Common myeloid progenitor, CD34-positive (primary cell): ENCODE measurements at regions not wholly inside any gene's neighbourhood (a gene's known extent, or its start where the extent isn't known, plus 50 kb on each side); places are given as distances from the start of the nearest gene placed in this dataset.

Source experiments
- CTCF ChIA-PET: fragments of 350-600 bp; sonication (Branson Sonifier 250); formaldehyde crosslinking; loops from one replicate; lab custom pipeline; 2021; ENCODE audit warnings: antibody characterized with exemption; lab: Charles Lee
- POLR2A ChIA-PET: fragments of 350-600 bp; sonication (Branson Sonifier 250); formaldehyde crosslinking; loops from one replicate; lab custom pipeline; 2021; ENCODE audit warnings: antibody characterized with exemption; lab: Charles Lee
- DNase-seq, 3 donors: peaks; one replicate each; pipeline versions ENCODE4 v3.0.0 to v3.0.0-alpha.2; 2013
- H3K27ac ChIP-seq, 2 experiments: 1 replicate in 1 of 2; 2 replicates in 1 of 2; pipeline ENCODE4 v1.7.0; 2013; ENCODE audit warnings: inconsistent platforms in 2 of 2, low read length in 2 of 2, mild to moderate bottlenecking in 2 of 2, low read depth in 1 of 2, moderate library complexity in 1 of 2; ENCODE audit not compliant: severe bottlenecking in 2 of 2, insufficient read depth in 1 of 2, poor library complexity in 1 of 2
- H3K27me3 ChIP-seq, 5 experiments: replicated peaks in 2 of 5; 1 replicate in 3 of 5; 2 replicates in 2 of 5; pipeline versions ENCODE4 v1.6.1 to v1.7.0; 2013; ENCODE audit warnings: low read length in 4 of 5, mild to moderate bottlenecking in 2 of 5, moderate library complexity in 2 of 5, inconsistent platforms in 1 of 5; ENCODE audit not compliant: insufficient read depth in 5 of 5, control insufficient read depth in 4 of 5
- H3K36me3 ChIP-seq, 4 experiments: 1 replicate in 2 of 4; 2 replicates in 2 of 4; pipeline versions ENCODE4 v1.6.1 to v1.7.0; 2013; ENCODE audit warnings: low read length in 3 of 4, control low read depth in 1 of 4, mild to moderate bottlenecking in 1 of 4; ENCODE audit not compliant: control insufficient read depth in 4 of 4, insufficient read depth in 4 of 4
- H3K4me1 ChIP-seq, 4 experiments: 1 replicate in 3 of 4; 2 replicates in 1 of 4; pipeline versions ENCODE4 v1.6.1 to v1.7.1; 2013; ENCODE audit warnings: low read length in 3 of 4, mild to moderate bottlenecking in 3 of 4, control low read depth in 1 of 4, inconsistent platforms in 1 of 4, moderate library complexity in 1 of 4; ENCODE audit not compliant: control insufficient read depth in 4 of 4, insufficient read depth in 4 of 4; ENCODE audit errors: control extremely low read depth in 1 of 4
- H3K4me3 ChIP-seq, 7 experiments: 1 replicate in 4 of 7; 2 replicates in 3 of 7; pipeline versions ENCODE4 v1.5.1 to v1.7.0; 2013; ENCODE audit warnings: mild to moderate bottlenecking in 7 of 7, low read length in 6 of 7, moderate library complexity in 6 of 7, inconsistent platforms in 2 of 7, low read depth in 2 of 7, control low read depth in 1 of 7; ENCODE audit not compliant: insufficient read depth in 4 of 7, control insufficient read depth in 1 of 7; ENCODE audit errors: extremely low read depth in 1 of 7
- H3K9me3 ChIP-seq, 5 experiments: 1 replicate in 4 of 5; 2 replicates in 1 of 5; pipeline versions ENCODE4 v1.6.1 to v1.7.1; 2013; ENCODE audit warnings: low read length in 4 of 5, mild to moderate bottlenecking in 2 of 5, inconsistent platforms in 1 of 5, low read depth in 1 of 5, moderate library complexity in 1 of 5; ENCODE audit not compliant: control insufficient read depth in 4 of 5, insufficient read depth in 2 of 5; ENCODE audit errors: control extremely low read depth in 1 of 5
- WGBS: methylation state at CpG from one replicate; pipeline ENCODE4 v1.1.5; 2013; ENCODE audit not compliant: insufficient coverage; 5-methylcytosine and 5-hydroxymethylcytosine counted together

DNA sequence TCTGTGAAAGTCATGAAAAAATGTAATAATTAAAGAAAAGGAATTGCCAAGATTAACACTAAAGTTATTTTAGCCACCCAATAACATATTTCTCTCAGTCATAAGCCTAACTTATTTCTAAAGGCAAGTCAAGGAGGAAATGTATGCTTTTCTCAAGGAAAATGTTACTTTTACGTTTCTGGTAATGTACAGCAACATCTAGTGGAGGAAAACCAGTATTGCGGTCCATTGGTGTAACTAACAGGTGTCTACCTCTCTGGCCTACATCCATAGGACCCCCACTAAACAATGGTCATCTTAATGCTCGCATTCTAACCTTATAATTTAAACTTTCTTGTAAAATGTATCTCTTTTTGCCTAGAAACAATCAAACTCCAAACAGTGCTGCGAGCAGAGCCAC is 437.5 kb downstream of the KIF20B start:
- ChIA-PET CTCF (no interaction called here), POLR2A (no interaction called here)
- Histone ChIP-seq H3K4me3 (no peak overlapping the region), H3K27ac (no peak overlapping the region), H3K4me1 (no peaks in the 10 kb centered on the region), H3K9me3 (peaks cover 0 to 40% (median 28%) of the 10 kb centered on the region in 5 experiments), H3K36me3 (no peaks in the 10 kb centered on the region), H3K27me3 (no peaks in the 10 kb centered on the region)
- DNase-seq = no peak
- WGBS = 90% methylated on average over 2 of the region's 4 CpGs

DNA sequence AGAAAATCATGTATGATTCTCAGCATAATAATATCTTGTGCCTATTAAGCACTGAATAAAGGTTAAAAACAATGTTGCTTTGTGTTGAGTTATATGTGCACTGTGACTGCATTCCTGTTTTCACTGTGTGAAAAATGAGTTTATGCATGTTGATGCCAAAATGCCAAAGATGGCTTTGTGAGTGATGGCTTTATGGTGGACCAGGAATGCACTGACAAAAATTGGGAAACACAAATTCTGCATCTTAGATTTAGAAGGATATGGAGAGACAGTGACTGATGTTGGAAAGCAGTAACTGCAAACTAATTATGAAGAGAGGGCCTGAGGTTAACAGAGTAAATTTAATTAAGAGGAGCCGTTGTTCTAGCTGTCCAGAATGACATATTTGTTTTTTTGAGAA is 440.4 kb downstream of the KIF20B start:
- Histone ChIP-seq H3K4me1 (no peaks in the 10 kb centered on the region), H3K27me3 (no peaks in the 10 kb centered on the region), H3K36me3 (no peaks in the 10 kb centered on the region), H3K4me3 (no peak overlapping the region), H3K27ac (no peak overlapping the region), H3K9me3 (peaks cover 0 to 24% (median 12%) of the 10 kb centered on the region in 5 experiments)
- ChIA-PET POLR2A (no interaction called here), CTCF (no interaction called here)
- DNase-seq = no peak
- 75% methylated on average over 1 of the region's 1 CpG for WGBS

DNA sequence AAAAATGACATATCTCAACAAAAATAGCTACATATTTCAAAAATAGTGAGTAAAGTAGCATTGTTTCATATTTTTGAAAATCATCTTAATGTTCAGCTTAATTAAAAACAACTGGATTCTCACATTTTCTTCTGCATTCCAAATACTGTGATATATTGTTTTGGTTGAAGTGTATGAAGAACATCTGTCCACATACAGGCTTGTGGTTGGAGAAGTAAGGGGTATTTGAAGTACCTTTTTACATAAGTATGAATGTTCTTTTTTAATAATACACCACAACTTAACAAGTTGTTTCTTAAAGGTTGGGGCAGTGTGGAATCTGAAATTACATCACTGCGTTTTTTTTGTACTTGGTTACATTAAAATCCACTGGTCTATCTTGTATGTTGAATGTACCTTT is 442.5 kb downstream of the KIF20B start:
- Histone ChIP-seq H3K36me3 (no peaks in the 10 kb centered on the region), H3K4me3 (no peak overlapping the region), H3K27ac (no peak overlapping the region), H3K4me1 (no peaks in the 10 kb centered on the region), H3K27me3 (no peaks in the 10 kb centered on the region), H3K9me3 (peaks cover 0 to 10% (median 0%) of the 10 kb centered on the region in 5 experiments)
- DNase-seq = no peak
- ChIA-PET POLR2A (no interaction called here), CTCF (interaction anchor here (1.1 kb wide), 1 partner anchor 9 kb away, joined by 4 read pairs; no protein-coding TSS in a partner anchor)
- WGBS = no CpG with 5 or more reads among the region's 1 CpG

DNA sequence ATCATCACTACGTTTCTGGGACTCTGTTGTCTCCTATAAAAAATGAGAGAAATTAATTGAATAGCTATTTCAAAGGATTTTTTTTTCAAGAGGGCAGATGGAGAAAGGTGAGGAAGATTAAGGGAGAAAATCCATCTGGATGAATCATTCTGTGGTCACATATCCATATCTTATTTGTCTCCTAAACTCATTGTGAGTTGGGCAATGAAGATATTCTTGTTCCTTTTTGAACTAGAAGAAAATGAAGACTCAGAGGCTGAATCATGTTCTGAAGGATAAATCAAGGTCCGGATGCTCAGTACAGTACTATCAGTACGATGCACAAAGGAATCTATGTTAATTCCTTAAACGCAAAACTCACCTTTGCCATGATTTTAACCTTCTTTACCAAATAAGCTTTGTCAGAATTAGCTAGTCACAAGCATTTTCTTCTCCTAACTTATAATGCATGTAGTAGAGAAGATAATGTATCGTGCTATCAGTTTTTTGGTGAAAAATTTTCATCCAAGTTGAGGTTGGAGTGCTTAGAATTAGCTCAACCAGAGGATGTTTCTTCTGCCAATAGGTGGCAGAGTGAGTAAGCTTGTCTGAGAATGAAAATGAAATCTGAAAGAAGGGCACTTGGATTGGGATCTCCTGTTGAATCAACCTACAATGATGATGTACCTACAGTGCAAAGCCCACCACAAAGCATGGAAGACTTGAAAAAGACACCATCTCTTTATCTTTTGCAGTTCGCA is 446.9 kb downstream of the KIF20B start:
- POLR2A ChIA-PET = no interaction called here
- Histone ChIP-seq H3K4me3 (no peak overlapping the region), H3K27me3 (no peaks in the 10 kb centered on the region), H3K4me1 (no peaks in the 10 kb centered on the region), H3K36me3 (no peaks in the 10 kb centered on the region), H3K9me3 (peaks cover 0 to 3% (median 0%) of the 10 kb centered on the region in 5 experiments), H3K27ac (no peak overlapping the region)
- no peak for DNase-seq
- CTCF ChIA-PET = no interaction called here
- WGBS = 93% methylated on average over 3 of the region's 6 CpGs

DNA sequence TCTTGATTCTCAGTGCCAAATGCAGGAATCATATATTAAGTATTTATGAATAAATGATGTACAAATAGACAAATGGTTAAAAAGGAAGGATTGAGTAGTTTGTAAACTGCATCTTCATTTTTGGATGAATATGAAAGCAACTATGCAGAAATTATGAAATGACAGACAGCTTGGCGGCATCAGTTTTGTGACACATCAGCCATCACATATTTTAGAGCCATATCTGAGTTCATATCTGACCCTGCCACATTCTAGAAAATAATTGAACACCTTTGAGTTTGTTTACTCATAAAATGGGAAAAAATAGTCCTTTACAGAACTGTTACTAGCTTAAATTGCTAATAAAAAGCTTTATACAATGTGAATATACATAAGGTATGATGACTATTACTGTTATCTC is 448.2 kb downstream of the KIF20B start:
- ChIA-PET POLR2A (no interaction called here), CTCF (no interaction called here)
- no peaks in the 10 kb centered on the region for H3K4me1 ChIP-seq
- no peaks in the 10 kb centered on the region for H3K36me3 ChIP-seq
- H3K27me3 ChIP-seq = no peaks in the 10 kb centered on the region
- H3K4me3 ChIP-seq = no peak overlapping the region
- H3K9me3 ChIP-seq = peaks cover 0 to 3% (median 0%) of the 10 kb centered on the region in 5 experiments
- no CpG with 5 or more reads among the region's 1 CpG for WGBS
- no peak overlapping the region for H3K27ac ChIP-seq
- no peak for DNase-seq

DNA sequence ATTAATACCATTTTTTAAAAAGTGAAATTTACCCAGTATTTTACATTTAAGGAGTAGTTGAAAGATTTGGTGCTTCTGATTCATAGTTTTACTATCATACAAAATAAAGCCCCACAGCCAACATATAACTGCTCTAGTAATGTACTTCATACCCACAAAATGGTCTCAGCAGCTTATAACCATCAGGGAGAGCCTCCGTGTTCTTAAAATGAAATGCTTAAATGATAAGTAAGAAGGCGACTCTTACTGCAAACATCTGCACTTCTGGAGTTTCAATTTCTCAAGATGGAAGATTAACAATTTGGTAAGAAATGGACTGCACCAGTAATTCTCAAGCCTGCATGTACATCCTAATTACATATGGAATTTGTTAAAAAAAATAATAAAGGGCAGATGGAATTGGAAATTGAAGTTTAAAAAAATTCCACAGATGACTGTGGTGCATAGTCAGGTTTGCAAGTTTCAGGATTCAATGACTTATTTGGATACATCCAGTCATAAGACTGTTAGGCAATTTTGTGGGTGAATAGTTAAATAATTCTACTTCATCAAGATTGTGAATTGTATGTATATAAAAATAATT is 461.0 kb downstream of the KIF20B start:
- H3K27me3 ChIP-seq = peaks cover 0 to 2% (median 0%) of the 10 kb centered on the region in 5 experiments
- no peaks in the 10 kb centered on the region for H3K36me3 ChIP-seq
- no peak for DNase-seq
- CTCF ChIA-PET = no interaction called here
- no peak overlapping the region for H3K27ac ChIP-seq
- POLR2A ChIA-PET = no interaction called here
- 100% methylated on average over 1 of the region's 2 CpGs for WGBS
- H3K4me3 ChIP-seq = no peak overlapping the region
- H3K9me3 ChIP-seq = no peaks in the 10 kb centered on the region
- H3K4me1 ChIP-seq = no peaks in the 10 kb centered on the region
